ENCODE measurements at regions not wholly inside any gene's neighbourhood (a gene's known extent, or its start where the extent isn't known, plus 50 kb on each side); places are given as distances from the start of the nearest gene placed in this dataset.
A peak's percentile ranks its signal among the peaks of the same experiment; 100 is the strongest.
"Not testable (repeated sequence)": the region's sequence is repeated elsewhere in the genome, so short reads cannot be mapped to it uniquely, and the experiment has no call there.

DNA sequence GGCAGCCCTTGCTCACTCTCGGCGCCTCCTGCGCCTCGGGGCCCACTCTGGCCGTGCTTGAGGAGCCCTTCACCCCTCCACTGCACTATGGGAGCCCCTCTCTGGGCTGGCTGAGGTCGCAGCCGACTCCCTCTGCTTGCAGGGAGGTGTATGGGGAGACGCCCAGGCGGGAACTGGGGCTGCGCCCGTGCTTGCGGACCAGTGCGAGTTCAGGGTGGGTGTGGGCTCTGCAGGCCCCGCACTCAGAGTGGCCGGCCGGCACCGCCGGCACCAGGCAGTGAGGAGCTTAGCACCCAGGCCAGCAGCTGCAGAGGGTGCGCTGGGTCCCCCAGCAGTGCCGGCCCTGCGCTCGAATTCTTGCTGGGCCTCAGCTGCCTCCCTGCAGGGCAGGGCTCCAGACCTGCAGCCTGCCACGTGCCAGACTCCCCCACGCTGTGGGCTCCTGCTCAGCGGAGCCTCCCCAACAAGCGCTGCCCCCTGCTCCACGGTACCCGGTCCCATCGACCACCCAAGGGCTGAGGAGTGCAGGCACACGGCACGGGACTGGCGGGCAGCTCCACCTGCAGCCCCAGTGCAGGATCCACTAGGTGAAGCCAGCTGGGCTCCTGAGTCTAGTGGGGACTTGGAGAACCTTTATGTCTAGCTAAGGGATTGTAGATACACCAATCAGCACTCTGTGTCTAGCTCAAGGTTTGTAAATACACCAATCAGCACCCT is 54.0 kb upstream of the WWC2 start:
- DNase-seq (ENCODE audit: low read depth) = not testable (repeated sequence)

DNA sequence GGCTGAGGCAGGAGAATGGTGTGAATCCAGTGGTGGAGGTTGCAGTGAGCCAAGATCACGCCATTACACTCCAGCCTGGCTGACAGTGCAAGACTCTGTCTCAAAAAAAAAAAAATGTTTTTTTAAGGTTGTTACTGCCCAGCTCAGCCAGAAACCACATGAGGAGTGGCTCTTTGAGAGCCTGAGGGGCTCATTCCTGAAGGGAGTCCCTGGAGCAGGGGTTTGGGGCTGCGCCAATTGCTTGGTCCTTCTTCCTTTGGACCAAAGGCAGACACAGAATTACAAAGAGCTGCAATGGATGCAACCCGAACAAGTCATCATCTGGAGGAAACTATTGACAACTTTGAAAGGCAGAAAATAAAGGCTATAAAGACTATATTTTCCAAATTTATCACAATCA is 60.6 kb upstream of the WWC2 start:
- DNase-seq (ENCODE audit: low read depth) = no peak

DNA sequence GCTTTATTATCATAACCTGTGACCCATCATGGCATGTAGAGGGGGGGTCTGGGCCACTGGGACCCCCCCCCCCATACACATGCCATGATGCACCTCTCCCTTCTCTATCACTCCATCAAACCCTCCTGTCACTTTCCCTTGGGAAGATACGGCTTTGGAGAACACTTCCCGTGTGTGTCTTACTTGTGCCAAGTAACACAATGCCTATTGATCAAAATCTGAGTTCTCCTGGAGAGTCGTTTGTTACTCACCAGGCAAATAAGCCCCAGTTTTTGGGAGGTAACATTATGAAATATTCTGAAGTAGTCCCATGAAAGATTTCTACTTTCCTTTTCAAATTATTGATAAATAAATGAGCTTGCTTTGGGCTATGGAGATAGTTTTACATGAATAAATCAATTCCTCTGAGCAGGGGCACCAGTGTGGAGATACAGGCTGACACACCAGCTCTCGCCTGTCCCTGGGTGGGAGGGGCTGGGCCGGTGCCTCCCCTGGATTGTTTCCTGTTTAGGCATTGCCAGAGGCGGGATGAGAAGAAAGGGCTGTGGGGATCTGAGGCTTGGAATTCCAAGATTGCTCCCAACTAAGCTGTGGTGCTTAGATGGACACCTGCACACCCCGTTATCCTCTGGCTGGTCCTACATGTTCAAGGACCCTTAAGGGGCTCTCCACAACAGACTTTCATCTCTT is 63.2 kb upstream of the WWC2 start:
- DNase-seq (ENCODE audit: low read depth) = no peak

DNA sequence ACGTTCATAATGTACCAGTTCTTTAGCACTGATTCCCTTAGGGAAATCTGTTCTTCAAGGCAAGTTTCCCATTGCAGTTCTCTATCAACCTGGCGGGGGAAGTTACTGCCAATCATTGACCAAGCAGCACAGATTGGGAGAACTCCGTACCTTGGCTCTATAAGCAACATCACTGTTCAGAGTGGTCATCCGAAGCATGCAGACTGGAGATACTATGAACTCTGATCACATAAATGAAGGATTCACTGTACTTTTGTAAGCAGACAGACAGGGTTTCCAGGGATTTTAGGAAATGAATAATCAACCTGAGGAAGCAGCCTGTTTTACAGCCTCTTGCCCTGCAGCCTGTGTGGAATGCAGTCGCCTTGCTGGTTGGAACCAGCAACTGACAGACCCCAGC is 63.8 kb upstream of the WWC2 start:
- DNase-seq (ENCODE audit: low read depth) = no peak

DNA sequence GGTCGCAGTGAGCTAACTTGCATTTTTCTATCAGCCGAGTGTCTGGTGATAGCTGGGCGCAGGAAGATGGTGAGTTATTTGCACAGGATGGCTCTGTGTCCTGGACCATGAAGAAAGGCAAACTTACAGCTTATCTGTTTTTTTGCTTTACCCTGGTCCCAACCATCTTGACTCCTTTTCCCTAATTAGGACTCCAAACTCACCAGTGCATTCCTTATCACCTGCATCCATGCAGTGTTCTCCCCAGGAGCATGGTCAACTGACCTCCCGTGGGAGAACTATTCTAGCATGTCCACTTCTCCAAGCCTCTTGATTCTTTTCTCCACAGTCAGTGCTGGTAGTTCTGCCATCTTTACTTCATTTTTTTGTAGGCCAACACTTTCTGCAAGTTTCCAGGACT is 68.2 kb upstream of the WWC2 start:
- DNase-seq (ENCODE audit: low read depth) = no peak

DNA sequence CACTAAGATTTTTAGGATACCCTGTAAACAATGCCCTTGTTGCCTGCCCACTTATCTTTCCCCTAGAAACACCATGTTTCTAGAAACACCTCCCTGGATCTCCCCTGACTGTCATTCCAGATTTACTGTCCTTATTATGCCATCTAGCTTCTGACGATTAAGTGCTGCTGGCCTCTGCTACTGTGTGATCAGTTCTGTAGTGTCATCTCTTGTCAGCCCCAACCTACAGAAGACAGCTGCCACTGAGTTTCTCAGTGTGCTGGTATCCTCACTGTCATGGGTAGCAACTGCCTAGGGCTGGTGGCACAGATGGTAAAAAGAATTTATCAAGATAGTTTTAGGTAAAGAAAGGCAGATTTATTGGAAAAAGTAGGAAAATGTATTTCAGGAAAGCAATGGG is 68.7 kb upstream of the WWC2 start:
- no peak for DNase-seq (ENCODE audit: low read depth)

DNA sequence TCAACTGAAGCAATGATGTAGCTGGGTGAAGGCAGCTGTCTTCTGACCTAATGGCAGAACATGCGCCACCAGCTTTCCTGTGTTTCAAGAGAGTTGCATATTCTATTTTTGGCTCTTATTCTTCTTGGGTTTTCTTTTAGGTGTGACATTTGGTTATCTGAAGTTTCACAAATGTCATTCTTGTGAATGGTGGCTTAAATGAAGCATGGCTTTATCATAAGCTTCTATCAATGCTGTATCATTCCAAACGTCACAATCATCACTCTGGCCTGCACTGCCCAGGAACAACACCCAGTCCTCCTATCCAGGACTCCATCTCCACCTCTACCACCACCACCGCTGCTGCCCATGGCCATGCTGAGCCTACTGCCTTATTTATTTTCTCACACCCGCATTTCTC is 69.7 kb upstream of the WWC2 start:
- DNase-seq (ENCODE audit: low read depth) = no peak

DNA sequence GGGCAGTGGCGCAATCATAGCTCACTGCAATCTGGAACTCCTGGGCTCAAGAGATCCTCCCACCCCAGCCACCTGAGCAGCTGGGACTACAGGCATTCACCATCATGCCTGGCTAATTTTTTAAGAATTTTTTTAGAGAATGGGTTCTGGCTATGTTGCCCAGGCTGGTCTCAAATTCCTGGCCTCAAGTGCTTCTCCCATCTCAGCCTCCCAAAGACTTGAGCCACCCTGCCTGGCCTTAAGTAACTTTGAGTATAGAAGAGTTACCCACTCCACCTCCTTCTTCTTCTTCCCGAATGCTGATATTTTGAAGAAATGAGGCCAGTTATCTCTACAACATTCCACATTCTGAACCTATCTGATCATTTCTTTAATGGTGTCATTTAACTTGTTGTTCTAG is 72.4 kb upstream of the WWC2 start:
- no peak for DNase-seq (ENCODE audit: low read depth)

DNA sequence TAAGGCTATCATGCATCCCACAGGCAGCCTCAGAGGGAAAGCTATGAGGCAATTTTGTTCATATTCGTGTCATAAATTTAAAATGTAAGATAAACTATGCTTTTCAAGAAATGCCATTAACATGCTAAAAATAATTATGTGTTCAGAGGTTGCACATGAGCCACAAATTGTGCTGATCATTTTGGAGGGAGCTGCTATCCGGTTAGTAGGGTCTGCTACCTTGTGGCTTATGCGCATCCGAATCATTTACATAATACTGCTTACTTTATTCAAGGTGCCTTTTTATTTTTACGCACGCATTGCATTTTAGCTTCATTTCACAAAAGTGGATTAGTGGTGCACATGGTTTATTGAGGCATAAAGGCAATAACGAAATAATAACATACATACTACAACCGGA is 76.4 kb upstream of the WWC2 start:
- DNase-seq (ENCODE audit: low read depth) = no peak

DNA sequence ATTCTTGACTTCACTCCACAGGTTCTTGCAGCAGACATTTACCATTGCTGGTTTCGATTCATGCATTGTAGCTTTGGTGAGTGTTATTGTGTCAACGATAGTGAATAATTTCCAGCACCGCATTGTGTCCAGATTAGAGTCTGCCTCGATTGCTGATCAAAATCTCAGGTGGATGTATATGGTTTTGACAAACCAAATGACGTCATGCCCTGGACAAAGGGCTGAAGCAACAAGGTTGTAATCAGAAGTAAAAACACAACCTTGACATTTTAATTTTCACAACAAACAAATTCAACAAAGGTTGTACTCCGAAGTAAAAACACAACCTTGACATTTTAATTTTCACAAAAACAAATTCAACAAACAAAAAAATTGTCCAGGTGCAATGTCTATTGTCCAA is 81.1 kb upstream of the WWC2 start:
- DNase-seq (ENCODE audit: low read depth) = no peak

DNA sequence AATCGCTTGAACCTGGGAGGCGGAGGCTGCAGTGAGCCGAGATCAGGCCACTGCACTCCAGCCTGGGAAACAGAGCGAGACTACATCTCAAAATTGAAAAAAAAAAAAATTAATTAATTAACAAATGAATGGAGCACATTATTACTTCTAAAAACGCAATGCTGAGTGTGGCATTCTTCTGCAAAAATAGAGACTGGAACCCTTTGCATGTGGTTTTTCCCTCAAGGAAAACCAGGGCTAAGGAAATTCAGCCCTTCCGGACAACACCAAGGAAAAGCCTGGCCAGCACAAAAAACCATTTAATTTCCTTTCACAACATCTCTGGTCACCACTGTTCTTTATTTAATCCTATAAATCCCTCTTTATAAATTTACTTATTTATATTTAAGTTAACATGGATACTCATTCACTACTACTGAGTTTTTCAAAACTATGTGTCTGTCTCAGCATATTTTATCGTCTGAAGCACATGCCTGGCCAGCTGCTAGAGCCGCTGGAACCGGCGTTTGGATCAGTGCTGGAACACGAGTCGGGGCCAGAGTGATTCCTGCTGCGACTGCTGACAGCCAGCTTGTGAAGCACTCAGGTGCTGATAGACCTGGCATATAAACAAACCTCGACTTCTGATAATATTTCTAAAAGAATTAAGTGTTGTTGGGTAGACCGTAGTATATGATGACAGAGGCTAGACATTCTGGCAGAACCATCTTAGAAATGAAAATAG is 84.5 kb upstream of the WWC2 start:
- no peak for DNase-seq (ENCODE audit: low read depth)

DNA sequence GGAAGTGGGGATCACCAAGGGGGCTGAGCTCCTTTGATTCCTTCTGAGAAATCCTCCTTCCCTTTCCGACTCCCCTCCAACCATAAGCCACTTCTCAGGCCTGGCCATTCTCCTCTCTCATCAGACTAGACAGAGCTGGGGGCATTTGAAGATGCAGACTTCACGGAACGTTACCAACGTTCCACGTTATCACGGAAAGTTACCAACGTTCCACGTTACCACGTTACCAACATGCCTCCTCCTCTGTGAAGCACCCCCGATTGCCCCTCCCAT is 85.4 kb upstream of the WWC2 start:
- no peak for DNase-seq (ENCODE audit: low read depth)

DNA sequence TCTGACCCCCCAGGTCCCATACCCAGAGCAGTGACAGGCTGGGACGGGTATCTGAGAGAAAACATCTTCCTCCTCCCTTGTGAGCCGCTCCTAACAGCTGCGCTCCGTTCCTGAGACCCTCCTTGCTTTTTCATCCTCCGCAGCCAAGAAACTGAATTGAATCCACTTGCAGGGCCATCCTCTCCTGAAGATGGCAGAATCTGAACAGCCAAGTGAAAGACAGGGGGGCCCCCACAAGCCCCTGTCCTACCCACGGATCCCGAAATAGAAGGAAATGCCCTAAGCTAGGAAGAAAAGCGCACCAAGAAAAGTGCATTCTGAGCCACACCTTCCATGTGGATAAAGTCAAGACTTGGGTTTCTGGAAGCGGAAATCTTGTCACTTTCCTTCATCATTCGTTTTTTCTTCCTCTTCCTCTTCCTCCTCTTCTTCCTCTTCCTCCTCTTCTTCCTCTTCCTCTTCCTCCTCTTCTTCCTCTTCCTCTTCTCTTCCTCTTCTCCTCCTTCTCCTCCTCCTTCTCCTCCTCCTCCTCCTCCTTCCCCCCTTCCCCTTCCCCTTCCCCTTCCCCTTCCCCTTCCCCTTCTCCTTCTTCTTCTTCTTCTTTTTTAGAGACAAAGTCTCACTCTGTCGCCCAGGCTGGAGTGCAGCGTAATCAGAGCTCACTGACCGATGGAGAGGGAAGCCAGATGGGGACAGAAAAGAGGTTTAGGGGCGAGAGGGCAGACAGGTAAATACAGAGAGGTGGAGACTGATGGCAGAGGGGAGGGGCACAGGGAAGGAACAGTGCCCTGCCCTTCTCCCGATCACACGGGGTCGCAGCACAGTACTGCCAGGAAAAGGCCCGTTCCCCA is 86.0 kb upstream of the WWC2 start:
- DNase-seq (ENCODE audit: low read depth) = no peak

DNA sequence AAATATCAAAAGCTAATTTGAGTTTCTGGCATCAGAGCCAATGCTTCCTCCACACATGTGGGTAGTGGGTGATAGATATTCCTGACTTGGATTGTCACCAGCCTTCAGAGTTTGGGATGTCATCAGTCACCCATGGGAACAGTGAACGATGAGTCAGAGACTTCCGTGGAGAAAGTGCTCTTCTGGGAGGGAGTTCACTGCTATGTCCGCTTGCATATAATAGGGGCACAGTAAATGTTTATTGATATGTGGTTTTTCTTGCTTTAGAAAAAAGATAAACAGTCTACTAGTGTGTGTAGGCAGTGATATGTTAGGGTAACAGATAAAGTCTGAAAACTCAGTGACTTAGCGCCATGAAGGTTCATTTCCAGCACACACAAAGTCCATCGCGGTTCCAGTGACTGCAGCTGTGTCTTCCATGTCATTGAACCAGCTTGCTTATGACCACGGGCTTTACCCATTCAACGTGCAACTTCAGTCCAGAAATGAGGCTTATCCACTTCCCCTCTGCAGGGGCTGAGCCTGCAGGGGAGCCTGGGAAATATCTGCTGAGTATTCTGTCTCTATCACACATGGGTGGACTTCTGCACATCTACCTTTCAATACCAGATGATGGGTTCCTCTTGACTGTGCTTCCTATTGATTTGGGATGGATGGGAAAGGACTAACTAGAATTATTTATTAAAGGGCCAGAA is 87.7 kb upstream of the WWC2 start:
- no peak for DNase-seq (ENCODE audit: low read depth)

DNA sequence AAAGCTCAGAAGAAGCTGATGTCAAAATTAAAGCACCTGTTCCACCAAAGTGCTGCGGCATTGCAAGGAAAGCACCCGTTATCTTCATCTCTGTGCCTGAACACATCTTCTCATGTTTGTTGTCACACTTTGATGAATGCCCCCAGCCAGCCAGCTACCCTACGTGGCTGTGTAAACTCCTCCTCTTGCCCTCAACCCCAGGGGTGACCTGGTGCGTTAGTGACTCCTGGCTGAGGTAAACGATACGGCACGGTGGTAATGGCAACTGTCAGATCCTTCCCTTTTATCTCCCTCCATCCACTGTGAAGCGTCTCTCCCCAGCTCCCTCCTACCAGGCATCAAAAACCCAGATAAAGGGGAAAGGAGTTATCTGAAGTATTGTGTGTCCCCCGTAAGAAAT is 90.6 kb upstream of the WWC2 start:
- no peak for DNase-seq (ENCODE audit: low read depth)

DNA sequence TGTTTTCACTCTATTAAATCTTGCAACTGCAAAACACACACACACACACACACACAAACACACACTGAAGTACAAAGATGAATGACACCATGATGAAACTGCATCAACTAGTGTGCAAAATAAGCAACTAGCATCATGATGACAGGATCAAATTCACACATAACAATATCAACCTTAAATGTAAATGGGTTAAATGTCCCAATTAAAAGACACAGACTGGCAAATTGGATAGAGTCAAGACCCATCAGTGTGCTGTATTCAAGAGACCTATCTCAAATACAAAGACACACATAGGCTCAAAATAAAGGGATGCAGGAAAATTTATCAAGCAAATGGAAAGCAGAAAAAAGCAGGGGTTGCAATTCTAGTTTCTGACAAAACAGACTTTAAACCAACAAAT is 87.2 kb upstream of the DCTD start:
- DNase-seq (ENCODE audit: low read depth) = not testable (repeated sequence)

DNA sequence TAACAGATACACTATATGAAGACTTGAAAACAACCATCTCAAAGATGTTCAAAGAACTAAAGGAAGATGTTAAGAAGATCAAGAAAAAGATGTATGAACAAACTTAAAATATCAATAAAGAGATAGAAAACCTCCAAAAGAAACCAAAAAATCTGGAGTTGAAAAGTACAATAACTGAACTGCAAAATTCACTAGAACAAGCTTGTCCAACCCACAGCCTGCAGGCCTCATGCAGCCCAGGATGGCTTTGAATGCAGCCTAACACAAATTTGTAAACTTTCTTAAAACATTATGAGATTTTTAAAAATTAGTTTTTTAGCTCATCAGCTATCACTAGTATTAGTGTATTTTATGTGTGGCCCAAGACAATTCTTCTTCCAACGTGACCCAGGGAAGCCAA is 77.0 kb upstream of the DCTD start:
- no peak for DNase-seq (ENCODE audit: low read depth)

DNA sequence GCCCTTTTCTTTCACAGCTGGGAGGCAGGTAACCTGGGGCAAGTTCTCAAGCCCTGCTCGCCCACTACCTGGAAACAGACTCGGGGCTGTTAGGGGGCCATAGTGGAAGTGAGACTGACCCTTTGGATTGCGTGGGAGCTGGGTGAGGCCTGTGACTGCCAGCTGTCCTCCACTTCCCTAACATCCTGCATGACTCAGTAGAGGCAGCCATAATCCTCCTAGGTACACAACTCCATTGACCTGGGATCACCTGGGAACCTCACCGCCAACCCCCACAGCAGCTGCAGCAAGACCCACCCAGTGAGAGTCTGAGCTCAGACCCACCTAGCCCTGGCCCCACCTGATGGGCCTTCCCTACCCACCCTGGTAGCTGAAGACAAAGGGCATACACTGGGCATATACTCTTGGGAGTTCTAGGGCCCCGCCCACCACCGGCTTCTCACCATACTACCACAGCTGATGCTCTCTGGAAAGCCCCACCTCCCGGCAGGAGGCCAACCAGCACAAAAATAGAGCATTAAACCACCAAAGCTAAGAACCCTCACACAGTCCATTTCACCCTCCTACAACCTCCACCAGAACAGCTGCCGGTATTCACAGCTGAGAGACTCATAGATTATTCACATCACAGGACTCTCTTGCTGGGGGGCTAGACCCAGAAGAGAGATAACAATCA is 61.1 kb upstream of the DCTD start:
- DNase-seq (ENCODE audit: low read depth) = no peak

DNA sequence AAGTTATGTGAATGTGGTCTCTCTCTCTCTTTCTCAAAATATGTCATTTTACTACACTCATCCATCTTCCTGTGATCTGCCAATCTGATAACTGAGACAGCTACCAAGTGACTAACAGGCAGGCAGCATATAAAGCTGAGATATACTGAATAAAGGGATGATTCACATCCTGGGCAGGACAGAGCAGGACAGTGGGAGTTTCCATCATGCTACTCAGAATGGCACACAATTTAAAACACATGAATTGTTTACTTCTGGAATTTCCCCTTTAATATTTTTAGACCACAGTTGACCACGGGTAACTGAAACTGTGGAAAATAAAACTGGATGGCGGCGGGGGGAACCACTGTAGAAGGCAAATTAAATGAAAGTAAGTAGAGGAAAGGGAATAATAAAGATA is 58.6 kb upstream of the DCTD start:
- peak; percentile 83 for DNase-seq (ENCODE audit: low read depth)

DNA sequence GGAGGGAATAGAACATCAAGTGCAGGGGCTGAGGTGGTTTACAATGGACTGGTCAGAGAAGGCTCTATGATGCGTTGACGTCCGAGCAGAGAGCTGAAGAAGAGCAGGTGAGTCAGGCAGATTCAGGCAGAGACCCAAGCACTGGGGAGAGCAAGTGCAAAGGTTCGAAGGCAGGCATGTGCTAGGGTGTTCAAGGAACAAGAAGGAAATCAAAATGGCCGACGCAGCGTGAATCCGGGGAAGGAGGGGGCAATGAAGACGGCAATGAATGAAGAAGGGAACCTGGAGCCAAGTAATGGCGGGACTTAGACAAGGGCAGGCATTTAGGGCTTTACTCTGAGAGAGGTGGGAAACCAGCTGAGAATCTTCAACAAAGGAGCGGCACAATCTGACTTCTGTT is 56.8 kb upstream of the DCTD start:
- no peak for DNase-seq (ENCODE audit: low read depth)

DNA sequence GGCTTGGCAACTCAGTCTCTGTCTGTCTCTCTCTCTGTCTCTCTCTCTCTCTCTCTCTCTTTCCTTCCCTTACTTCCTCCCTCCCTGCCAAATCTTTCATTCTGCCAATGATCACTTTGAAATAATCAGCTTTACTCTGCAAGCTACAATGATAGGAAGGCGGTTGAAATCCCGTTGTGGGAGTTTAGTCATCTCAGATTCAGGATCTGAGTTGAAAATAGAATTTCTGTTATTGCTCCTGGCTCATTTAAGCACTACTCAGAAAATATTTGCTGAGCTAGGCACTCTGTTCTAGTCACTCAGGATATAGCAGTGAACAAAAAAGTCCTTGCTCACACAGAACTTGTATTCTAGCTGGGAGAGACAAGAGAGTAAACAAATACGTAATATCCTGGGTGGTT is 56.3 kb upstream of the DCTD start:
- no peak for DNase-seq (ENCODE audit: low read depth)
